ENCODE measurements at regions not wholly inside any gene's neighbourhood (a gene's known extent, or its start where the extent isn't known, plus 50 kb on each side); places are given as distances from the start of the nearest gene placed in this dataset.
"Not testable (repeated sequence)": the region's sequence is repeated elsewhere in the genome, so short reads cannot be mapped to it uniquely, and the experiment has no call there.

DNA sequence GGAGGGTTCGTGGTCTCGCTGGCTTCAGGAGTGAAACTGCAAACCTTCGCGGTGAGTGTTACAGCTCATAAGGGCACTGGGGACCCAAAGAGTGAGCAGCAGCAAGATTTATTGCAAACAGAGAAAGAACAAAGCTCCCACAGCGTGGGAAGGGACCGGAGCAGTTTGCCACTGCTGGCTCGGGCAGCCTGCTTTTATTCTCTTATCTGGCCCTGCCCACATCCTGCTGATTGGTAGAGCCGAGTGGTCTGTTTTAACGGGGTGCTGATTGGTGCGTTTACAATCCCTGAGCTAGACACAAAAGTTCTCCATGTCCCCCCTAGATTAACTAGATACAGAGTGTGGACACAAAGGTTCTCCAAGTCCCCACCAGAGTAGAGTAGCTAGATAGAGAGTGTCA, 161.3 kb downstream of the ZIC4 start:
- TF ChIP-seq, protein P1, sequence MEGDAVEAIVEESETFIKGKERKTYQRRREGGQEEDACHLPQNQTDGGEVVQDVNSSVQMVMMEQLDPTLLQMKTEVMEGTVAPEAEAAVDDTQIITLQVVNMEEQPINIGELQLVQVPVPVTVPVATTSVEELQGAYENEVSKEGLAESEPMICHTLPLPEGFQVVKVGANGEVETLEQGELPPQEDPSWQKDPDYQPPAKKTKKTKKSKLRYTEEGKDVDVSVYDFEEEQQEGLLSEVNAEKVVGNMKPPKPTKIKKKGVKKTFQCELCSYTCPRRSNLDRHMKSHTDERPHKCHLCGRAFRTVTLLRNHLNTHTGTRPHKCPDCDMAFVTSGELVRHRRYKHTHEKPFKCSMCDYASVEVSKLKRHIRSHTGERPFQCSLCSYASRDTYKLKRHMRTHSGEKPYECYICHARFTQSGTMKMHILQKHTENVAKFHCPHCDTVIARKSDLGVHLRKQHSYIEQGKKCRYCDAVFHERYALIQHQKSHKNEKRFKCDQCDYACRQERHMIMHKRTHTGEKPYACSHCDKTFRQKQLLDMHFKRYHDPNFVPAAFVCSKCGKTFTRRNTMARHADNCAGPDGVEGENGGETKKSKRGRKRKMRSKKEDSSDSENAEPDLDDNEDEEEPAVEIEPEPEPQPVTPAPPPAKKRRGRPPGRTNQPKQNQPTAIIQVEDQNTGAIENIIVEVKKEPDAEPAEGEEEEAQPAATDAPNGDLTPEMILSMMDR (conservative IDR thresholded peaks at IDR 0.05): not testable (repeated sequence)
- not testable (repeated sequence) for TF ChIP-seq ZFX (IDR thresholded peaks at IDR 0.05)
